ENCODE measurements at regions not wholly inside any gene's neighbourhood (a gene's known extent, or its start where the extent isn't known, plus 50 kb on each side); places are given as distances from the start of the nearest gene placed in this dataset.

GRCh38 chr4:136575146-136575545, 957.1 kb downstream of the PCDH18 start:
- TF ChIP-seq ZC3H10 (CRISPR knock-in tag; IDR thresholded peaks at IDR 0.05) = no peak
- no peak for TF ChIP-seq TCF4 (CRISPR knock-in tag; IDR thresholded peaks at IDR 0.05; ENCODE audit: borderline replicate concordance)
- TF ChIP-seq ZFP3 (CRISPR knock-in tag; IDR thresholded peaks at IDR 0.05) = no peak
- TF ChIP-seq GLIS3 (CRISPR knock-in tag; IDR thresholded peaks at IDR 0.05) = no peak
- TF ChIP-seq ZNF70 (CRISPR knock-in tag; IDR thresholded peaks at IDR 0.05) = no peak
- no peak for ATAC-seq

- no peak for TF ChIP-seq TSHZ2 (CRISPR knock-in tag; IDR thresholded peaks at IDR 0.05)
- ATAC-seq = no peak
Measured at GRCh38 chr4:136573460-136573859, 958.8 kb downstream of the PCDH18 start.

GRCh38 chr4:136571315-136571714, 961.0 kb downstream of the PCDH18 start:
- no peak for ATAC-seq
- TF ChIP-seq POU6F1 (CRISPR knock-in tag; IDR thresholded peaks at IDR 0.05; ENCODE audit: borderline replicate concordance, low read depth) = no peak
- no peak for TF ChIP-seq RARB (CRISPR knock-in tag; IDR thresholded peaks at IDR 0.05)
- TF ChIP-seq SNAI2 (CRISPR knock-in tag; IDR thresholded peaks at IDR 0.05) = no peak
- TF ChIP-seq ZNF8 (CRISPR knock-in tag; IDR thresholded peaks at IDR 0.05) = no peak
- no peak for TF ChIP-seq CREB5 (CRISPR knock-in tag; IDR thresholded peaks at IDR 0.05; ENCODE audit: low read depth)
- no peak for TF ChIP-seq ISL1 (CRISPR knock-in tag; IDR thresholded peaks at IDR 0.05)
- TF ChIP-seq ZNF70 (CRISPR knock-in tag; IDR thresholded peaks at IDR 0.05) = no peak
- no peak for TF ChIP-seq ZFP30 (CRISPR knock-in tag; IDR thresholded peaks at IDR 0.05)
- no peak for TF ChIP-seq CSDC2 (CRISPR knock-in tag; IDR thresholded peaks at IDR 0.05)
- no peak for TF ChIP-seq TSHZ2 (CRISPR knock-in tag; IDR thresholded peaks at IDR 0.05)
- no peak for TF ChIP-seq ZC3H10 (CRISPR knock-in tag; IDR thresholded peaks at IDR 0.05)
- TF ChIP-seq TCF4 (CRISPR knock-in tag; IDR thresholded peaks at IDR 0.05; ENCODE audit: borderline replicate concordance) = no peak
- TF ChIP-seq ZFP3 (CRISPR knock-in tag; IDR thresholded peaks at IDR 0.05) = no peak
- no peak for TF ChIP-seq GLIS3 (CRISPR knock-in tag; IDR thresholded peaks at IDR 0.05)
- TF ChIP-seq PATZ1 (CRISPR knock-in tag; IDR thresholded peaks at IDR 0.05; ENCODE audit: borderline replicate concordance) = no peak
- no peak for TF ChIP-seq BACH2 (CRISPR knock-in tag; IDR thresholded peaks at IDR 0.05; ENCODE audit: borderline replicate concordance)
- no peak for TF ChIP-seq TOX (CRISPR knock-in tag; IDR thresholded peaks at IDR 0.05; ENCODE audit: borderline replicate concordance)
- no peak for TF ChIP-seq ARNTL (CRISPR knock-in tag; IDR thresholded peaks at IDR 0.05; ENCODE audit: borderline replicate concordance, low read depth)
- TF ChIP-seq ESRRG (CRISPR knock-in tag; IDR thresholded peaks at IDR 0.05) = no peak

Data from SK-N-SH treated with all-trans-retinoic acid at 6 μM for 48 hours (cell line).